Stimulated activated CD4-positive, alpha-beta T cell treated with anti-CD3 and anti-CD28 coated beads, Interleukin-2, amount 100 ng/mL, for 4 hours (primary cell): ENCODE measurements at regions not wholly inside any gene's neighbourhood (a gene's known extent, or its start where the extent isn't known, plus 50 kb on each side); places are given as distances from the start of the nearest gene placed in this dataset.

ENCODE experiments used
- DNase-seq: peaks from one replicate; pipeline ENCODE4 v3.0.0-alpha.2; 2020; ENCODE audit warnings: low read depth

DNA sequence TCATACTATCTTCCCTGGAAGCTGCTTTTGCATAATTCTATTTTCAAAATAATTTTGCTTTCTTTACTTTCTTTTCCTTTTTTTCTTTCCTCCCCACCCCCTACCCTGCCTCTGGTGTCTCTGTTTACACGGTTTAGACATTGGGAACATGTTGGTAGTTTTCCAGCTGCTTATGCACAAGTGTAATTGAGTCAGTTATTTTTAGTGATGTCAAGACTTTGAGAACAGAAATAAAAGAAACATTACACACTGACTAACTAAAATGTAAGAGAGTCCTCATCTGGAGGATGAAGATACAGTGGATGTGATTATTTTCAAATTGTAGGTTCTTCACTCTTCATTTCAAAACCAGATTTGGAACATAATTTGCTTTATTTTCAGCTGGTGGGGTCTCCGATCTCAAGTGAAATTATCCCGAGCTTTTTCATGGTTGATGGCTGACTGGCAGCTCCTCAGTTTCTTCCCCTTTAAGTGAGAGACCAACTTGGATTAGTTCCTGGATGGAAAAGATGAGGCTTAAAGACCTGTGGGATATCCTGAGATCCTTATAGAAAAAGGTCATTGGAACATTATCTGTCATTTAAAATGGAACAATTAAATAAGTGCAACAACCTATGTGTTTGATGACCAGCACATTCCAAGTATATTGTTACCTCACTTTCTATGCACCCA lies 154.4 kb upstream of the ZNF462 start:
- no peak for DNase-seq

- no peak for DNase-seq
Measured at GRCh38 chr9:106712279-106712678, 150.7 kb upstream of the ZNF462 start.

GRCh38 chr9:106713206-106713605 lies 149.8 kb upstream of the ZNF462 start:
- DNase-seq = no peak

DNA sequence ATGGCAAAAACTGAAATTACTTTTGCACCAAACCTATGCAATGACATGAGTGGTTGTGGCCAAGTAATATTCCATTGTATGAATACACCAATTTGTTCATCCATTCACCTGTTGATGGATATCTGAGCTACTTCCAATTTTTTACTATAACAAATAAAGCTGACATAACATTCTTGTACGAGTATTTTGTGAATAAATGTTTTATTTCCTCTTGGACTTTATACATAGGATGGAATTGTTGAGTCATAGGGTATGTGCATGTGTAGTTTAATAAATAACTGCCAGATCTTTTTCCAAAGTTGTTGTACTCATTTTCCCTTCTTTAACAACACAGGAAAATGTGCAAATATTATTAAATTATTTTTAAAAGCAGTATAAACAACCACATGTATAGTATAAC lies 146.1 kb upstream of the ZNF462 start:
- no peak for DNase-seq

- no peak for DNase-seq
Measured at GRCh38 chr9:106717686-106718085, 145.3 kb upstream of the ZNF462 start.

DNA sequence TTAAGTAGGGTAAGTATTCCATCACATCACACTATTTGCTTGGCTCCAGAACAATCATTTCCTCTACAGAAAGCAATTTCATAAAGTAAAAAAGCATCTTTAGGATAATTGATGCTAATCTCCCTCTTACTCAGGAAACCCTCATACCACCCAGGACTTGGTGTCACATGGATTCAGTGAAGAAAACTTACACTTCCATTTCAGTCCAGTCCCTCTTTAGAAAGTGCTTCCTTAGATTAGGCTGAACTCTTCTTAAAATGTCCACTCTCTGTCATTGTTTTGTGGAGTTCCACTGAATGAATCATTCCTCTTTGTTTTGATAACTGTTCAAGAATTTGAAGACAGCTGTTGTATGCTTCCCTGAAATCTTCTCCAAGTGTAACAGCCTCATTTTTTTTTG lies 144.0 kb upstream of the ZNF462 start:
- no peak for DNase-seq

- no peak for DNase-seq
Measured at GRCh38 chr9:106722051-106722753, 140.8 kb upstream of the ZNF462 start.

DNA sequence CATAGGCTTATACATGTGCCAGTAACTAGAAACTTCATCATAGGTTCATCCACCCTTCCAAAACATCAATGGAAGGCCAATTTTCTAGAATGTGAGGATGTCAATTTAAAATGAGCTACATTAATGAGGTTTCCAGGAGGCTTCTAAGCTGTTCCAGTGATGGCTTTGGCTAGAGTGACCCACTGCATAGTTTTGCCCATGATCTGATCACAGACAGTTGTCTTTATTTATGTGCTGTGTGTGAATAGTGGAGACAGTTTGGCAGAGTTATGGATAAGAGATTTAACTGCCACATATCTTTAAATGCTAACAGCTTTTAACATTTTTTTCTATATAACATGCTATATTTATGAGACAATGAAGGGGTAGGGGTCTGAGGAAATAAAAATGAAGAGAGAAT lies 139.0 kb upstream of the ZNF462 start:
- DNase-seq = no peak

DNA sequence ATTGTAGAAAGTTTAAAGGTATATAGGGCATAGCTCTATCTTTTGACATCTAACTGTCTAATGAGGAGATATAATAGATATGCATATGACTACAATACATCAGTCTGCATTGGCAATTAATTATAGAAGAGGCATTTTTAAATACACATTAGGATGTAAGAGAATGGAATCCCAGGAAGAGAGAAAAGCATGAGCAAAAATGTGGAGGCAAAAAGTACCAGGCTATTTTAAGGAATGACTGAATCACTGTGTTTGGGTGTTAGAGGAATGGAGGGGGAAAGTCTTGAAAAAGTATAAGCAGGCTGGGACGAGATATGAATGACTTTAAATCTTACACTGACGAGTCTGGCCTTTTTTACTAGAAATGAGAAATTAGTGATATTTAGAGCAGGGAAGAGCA lies 138.4 kb upstream of the ZNF462 start:
- no peak for DNase-seq

- no peak for DNase-seq
Measured at GRCh38 chr9:106726070-106726815, 136.7 kb upstream of the ZNF462 start.

GRCh38 chr9:106727969-106728368 lies 135.0 kb upstream of the ZNF462 start:
- DNase-seq = no peak

GRCh38 chr9:106728860-106729259 lies 134.1 kb upstream of the ZNF462 start:
- DNase-seq = no peak

DNA sequence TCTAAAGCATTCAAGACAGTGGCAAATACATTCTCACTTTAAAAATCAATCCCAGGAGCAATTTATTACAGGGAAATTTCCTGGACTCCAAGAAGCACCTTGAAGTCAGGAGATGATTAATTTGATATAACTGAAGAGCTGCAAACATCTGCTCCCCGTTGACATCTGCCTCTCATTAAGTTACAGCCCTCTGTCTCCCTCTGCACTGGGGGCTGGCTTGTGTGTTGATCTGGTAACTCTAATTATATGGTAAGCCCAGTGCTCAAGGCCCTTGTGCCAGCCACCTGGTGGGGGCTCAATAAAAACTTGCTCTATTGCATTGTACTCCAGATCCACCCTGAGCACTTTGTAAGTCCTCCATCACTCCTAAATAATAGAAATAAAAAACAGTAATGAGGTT lies 131.1 kb upstream of the ZNF462 start:
- no peak for DNase-seq

GRCh38 chr9:106733828-106734380 lies 129.1 kb upstream of the ZNF462 start:
- DNase-seq = no peak

DNA sequence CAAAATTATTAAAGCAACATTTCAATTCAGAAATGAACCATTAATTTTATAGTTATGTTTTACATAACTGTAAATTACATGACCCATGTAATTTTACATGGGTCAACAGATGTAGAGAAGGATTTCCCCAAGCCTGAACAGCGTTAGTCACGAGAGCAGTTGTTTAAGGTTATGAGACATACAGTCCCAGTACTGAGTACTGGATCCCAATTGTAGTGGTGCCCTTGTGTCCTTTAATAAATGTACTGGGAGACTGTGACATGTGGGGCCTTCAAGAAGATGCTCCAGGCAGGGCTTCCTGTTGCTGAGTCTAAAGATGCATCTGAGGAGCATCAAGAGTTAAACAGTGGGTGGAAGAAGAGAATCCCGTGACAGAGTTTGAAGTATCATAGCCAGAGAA lies 125.5 kb upstream of the ZNF462 start:
- no peak for DNase-seq

- no peak for DNase-seq
Measured at GRCh38 chr9:106738109-106738508, 124.9 kb upstream of the ZNF462 start.

DNA sequence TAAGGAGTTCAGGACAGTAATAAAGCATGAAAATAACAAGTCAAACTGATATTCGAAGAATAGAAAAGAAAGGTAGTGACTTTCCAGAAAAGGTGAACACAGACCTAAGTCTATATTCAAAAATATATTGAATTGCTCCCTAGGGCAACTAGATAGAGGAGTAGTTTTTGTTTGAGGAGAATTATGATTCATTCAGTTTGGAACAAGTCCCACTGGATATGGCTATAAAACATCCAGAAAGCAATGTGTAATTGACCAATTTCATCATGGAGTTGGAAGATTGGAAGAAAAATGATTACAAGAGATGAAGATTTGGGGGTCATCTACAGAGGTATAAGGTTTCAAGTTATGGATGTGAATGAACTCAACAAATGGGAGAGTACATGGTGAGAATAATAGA lies 117.5 kb upstream of the ZNF462 start:
- no peak for DNase-seq

DNA sequence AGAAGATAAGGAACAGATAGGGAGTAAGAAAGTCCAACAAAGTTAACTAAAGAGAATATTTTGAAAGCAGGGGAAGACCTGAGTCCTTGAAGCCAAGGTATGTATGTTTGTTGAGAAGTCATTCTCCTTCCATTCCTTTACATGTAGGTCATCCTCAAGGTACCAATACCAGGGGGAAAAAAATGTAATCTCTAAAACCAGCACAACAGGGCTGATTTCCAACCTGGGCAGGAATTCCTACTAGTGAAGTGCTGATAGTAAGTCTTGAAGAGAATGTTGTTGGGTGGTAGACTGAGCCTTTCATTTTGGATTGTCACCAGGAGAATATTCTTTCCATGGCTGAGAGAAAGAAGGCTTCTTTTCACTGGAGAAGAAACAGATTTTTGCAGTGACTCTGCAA lies 117.1 kb upstream of the ZNF462 start:
- DNase-seq = no peak

GRCh38 chr9:106751681-106752080 lies 111.3 kb upstream of the ZNF462 start:
- DNase-seq = no peak

DNA sequence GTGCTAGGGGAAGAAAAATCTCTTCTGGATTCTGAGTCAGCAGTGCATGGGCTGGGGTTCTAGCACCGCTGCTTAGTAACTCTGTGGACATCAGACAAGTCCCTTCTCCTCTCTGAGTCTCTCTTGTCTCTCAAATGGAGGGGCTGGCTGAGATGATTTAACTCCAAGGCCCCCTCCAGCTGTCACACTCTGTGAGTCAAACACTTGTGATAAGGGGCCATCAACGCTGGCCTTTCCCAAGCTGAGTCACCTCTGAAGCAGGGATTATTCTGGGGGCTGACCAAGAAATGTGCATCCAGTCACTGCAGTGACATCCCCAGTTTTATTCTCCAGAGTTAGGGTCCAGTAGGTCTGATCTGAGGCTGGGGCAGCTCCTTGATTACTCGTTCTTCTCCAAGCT lies 110.4 kb upstream of the ZNF462 start:
- DNase-seq = no peak

- DNase-seq = no peak
Measured at GRCh38 chr9:106753155-106753671, 109.8 kb upstream of the ZNF462 start.

DNA sequence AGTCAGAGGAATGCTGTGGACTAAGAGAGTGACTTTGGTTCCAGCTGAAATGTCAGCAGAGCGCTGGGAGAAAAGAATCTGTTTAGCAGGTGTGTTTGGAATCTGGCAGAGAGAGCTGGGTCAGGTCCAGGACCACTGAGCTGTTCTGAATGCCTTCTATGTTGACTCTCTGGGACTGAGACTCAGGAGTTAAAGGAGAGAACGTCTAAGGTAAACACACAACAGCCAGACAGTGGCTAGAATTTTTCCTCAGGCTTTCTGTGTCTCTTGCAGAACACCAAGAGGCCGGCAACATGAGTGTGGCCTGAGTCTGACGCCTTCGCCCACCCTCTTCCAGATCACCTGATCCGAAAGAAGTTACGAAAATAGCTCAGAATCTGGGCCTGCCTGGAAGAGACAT lies 107.2 kb upstream of the ZNF462 start:
- no peak for DNase-seq

DNA sequence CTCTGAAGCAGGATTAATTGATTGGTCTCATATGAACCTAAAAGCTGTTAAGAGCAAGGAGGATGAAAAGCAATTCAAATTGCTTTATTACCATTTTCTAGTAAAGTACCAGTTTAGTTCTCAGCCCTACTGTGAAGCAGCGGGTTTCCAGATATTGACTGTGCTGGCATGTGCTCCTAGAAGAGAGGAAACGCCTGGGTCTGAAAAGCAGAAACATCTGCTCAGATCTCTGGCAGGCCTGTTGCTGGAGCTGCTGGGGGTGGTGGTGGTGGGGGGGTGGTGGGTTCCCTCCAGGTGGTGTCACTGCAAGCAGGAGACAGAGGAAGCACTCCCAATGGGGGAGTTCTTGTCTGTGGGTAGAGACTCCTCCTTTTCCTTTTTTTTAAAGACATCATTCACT lies 105.5 kb upstream of the ZNF462 start:
- DNase-seq = no peak
